ENCODE measurements at regions not wholly inside any gene's neighbourhood (a gene's known extent, or its start where the extent isn't known, plus 50 kb on each side); places are given as distances from the start of the nearest gene placed in this dataset.
"Not testable (repeated sequence)": the region's sequence is repeated elsewhere in the genome, so short reads cannot be mapped to it uniquely, and the experiment has no call there.

GRCh38 chr6:43926634-43927531, 156.9 kb downstream of the VEGFA start (continued):
- TF ChIP-seq, protein P1, sequence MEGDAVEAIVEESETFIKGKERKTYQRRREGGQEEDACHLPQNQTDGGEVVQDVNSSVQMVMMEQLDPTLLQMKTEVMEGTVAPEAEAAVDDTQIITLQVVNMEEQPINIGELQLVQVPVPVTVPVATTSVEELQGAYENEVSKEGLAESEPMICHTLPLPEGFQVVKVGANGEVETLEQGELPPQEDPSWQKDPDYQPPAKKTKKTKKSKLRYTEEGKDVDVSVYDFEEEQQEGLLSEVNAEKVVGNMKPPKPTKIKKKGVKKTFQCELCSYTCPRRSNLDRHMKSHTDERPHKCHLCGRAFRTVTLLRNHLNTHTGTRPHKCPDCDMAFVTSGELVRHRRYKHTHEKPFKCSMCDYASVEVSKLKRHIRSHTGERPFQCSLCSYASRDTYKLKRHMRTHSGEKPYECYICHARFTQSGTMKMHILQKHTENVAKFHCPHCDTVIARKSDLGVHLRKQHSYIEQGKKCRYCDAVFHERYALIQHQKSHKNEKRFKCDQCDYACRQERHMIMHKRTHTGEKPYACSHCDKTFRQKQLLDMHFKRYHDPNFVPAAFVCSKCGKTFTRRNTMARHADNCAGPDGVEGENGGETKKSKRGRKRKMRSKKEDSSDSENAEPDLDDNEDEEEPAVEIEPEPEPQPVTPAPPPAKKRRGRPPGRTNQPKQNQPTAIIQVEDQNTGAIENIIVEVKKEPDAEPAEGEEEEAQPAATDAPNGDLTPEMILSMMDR (IDR thresholded peaks at IDR 0.05 in 2 of 3, conservative IDR thresholded peaks at IDR 0.05 in 1 of 3; ENCODE audit: borderline replicate concordance in 1 of 3, insufficient read depth in 1 of 3, low read depth in 2 of 3, low read length in 2 of 3): 0 out of 6 replicates have a peak, but pooled peaks of 1 of the 3 experiments have one; percentile 19
- TF ChIP-seq EZH2phosphoT487 (IDR thresholded peaks at IDR 0.05; ENCODE audit: borderline replicate concordance): no peak
- TF ChIP-seq SIN3A (IDR thresholded peaks at IDR 0.05; ENCODE audit: low read depth): no peak
- no peak for TF ChIP-seq SRF (IDR thresholded peaks at IDR 0.05; ENCODE audit: low read depth)
- TF ChIP-seq ATF3 (IDR thresholded peaks at IDR 0.05): no peak

- H3K27ac ChIP-seq (ENCODE audit: low read depth, low read length); H2AFZ ChIP-seq (ENCODE audit: low read depth, low read length, poor library complexity, severe bottlenecking); BruUV-seq (replicated peaks); H4K20me1 ChIP-seq (ENCODE audit: insufficient read depth); H3K9me2 ChIP-seq (ENCODE audit: insufficient read depth); DNase-seq (ENCODE audit: low read depth, low spot score); H3K4me2 ChIP-seq (ENCODE audit: low read length); CTCF ChIA-PET; ATAC-seq; RAD21 ChIA-PET (ENCODE audit: low non-redundant PET in 1 of 2, low total read pairs in 2 of 2, uncharacterized antibody in 2 of 2, unreplicated experiment in 2 of 2); H3K36me3 ChIP-seq (ENCODE audit: control insufficient read depth in 1 of 2, insufficient read depth in 2 of 2, low read length in 2 of 2); H3K79me2 ChIP-seq (ENCODE audit: insufficient read depth, low read length); H3K9ac ChIP-seq (ENCODE audit: low read length); H3K27me3 ChIP-seq (ENCODE audit: insufficient read depth, low read length); H3K4me3 ChIP-seq (replicated peaks in 1 of 2; ENCODE audit: low read depth in 1 of 2, low read length in 2 of 2); H3K9me3 ChIP-seq (ENCODE audit: control insufficient read depth in 1 of 2, insufficient read depth in 1 of 2, low read depth in 1 of 2, low read length in 2 of 2): not testable (repeated sequence)
- intact Hi-C loops (cut with micrococcal nuclease): loop anchor here (10.0 kb wide), 1 partner anchor 149 kb away; no protein-coding TSS in a partner anchor
- POLR2A ChIA-PET: interaction anchor here (0.9 to 1.6 kb wide), 5 partner anchors 12 to 321 kb away, joined by 3 to 4 read pairs (median 3); partner anchors contain the start of genes HSP90AB1 and VEGFA
- peaks cover 11 to 13% of the 10 kb centered on the region in 2 experiments; a peak in 3 of 4 replicates for H3K4me1 ChIP-seq (ENCODE audit: control insufficient read depth in 1 of 2, insufficient read depth in 2 of 2, low read length in 2 of 2)
These were observed 155.7 kb downstream of the VEGFA start for GRCh38 chr6:43925636-43926139.

Measured in HCT116 (cell line).